Activated CD4-positive, alpha-beta T cell treated with anti-CD3 and anti-CD28 coated beads for 24 hours (primary cell): ENCODE measurements at regions not wholly inside any gene's neighbourhood (a gene's known extent, or its start where the extent isn't known, plus 50 kb on each side); places are given as distances from the start of the nearest gene placed in this dataset.
A peak's percentile ranks its signal among the peaks of the same experiment; 100 is the strongest.

ENCODE experiments used
- DNase-seq, 2 donors: peaks; one replicate each; pipeline ENCODE4 v3.0.0-alpha.2; 2020; ENCODE audit warnings: low read depth in 2 of 2

DNA sequence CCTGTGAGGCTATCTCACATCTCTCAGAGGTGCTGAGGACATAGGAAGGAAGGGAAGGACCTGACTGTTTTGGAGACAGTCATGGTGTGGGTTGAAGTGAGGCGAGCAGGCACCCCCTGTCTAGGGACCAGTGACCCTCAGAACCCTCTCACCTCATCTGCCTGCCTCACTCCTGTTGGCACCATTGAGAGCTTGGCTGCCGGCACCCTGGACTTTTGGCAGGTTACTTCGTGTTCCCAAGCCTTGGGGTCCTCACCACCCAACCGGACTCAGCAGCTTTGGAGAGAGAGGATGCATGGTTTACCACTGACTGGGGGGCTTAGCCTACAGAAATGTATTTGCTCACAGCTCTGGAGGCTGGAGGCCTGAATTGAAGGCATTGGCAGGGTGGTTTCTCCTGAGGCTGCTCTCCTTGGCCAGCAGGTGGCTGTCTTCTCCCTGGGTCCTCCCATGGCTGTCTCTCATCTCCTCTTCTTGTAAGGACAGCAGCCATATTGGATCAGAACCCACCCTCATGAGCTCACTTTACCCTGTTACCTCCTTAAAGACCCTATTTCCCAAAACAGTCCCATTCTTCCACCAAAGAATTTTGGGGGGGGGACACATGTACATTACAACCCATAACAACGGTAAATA lies 142.0 kb downstream of the TSN start:
- peak in 1 of 2 donors; percentile 1 for DNase-seq

DNA sequence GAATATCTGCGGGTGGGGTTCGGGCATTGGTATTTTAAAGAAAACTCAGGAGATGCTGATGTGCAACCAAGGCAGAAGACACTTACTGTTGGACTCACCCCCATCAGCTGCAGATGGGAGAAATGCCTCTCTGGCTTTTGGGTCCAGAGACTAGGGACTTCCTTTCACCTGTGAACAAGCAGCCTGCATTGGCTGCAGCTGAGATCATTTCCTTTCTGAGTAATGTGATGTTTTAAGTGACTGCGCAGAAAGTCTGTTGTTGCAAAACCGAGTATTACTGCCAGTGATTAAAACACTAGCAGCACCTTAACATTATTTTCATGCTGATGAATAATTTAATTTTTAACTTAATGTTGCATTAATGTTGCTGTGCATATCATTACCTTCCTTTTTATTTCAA lies 143.0 kb downstream of the TSN start:
- DNase-seq = no peak

DNA sequence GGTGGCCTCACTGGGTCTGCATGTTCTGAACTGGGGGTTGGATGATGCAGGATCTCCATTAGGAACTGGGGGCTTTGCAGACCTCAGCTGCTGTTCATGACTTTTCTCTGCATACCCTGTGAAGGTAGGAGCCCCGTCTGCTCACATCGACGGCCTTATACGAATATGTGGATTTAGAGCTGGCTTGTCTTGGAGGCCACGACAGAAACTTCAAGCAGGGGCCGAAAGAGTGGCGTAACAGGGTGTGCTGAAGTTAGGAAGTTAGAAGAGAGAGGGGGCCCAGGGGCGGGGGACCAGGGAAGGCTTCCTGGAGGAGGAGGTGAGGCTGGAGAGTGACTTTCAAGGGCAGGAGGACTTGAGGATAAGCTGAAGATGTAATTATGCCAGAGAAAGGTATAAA lies 144.9 kb downstream of the TSN start:
- DNase-seq = no peak

DNA sequence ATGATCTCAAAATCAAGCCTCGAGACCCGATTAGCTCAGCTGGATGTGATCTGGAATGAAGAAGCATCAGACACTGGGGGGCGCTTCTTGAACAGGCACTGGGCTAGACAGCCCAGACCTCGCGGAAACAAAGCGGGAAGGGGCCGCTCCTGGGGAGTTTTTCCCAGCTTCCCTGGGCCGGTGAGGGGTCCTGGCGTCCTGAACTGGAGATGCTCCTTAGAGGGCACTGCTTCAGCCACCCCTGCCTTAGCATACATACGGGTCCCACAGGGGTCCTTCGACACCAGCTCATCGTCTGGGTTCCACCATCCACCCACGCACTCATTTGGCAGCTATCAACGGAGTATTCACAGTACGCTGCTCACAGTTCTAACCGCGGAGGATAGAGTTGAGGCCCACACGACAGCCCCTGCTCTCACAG lies 146.7 kb downstream of the TSN start:
- DNase-seq = no peak

DNA sequence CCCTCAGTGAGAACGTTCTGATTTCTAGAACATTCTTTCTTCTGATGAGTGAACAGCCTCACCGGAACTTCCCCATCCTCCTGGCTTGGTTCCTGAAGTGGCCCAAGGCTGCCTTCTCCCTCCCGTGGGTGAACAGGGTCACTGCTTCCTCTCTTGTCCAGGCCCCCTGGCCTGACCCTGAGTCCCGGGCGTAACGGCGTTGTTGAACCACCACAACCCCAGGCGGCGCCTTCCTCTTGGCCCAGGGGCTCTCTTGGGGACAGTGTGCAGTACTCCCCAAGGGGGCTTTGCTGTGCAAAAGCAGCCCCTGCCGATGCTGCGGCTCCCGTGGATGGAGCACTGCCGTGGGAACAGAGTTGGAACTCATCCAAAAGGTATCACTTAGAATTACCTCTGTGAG lies 147.2 kb downstream of the TSN start:
- no peak for DNase-seq

DNA sequence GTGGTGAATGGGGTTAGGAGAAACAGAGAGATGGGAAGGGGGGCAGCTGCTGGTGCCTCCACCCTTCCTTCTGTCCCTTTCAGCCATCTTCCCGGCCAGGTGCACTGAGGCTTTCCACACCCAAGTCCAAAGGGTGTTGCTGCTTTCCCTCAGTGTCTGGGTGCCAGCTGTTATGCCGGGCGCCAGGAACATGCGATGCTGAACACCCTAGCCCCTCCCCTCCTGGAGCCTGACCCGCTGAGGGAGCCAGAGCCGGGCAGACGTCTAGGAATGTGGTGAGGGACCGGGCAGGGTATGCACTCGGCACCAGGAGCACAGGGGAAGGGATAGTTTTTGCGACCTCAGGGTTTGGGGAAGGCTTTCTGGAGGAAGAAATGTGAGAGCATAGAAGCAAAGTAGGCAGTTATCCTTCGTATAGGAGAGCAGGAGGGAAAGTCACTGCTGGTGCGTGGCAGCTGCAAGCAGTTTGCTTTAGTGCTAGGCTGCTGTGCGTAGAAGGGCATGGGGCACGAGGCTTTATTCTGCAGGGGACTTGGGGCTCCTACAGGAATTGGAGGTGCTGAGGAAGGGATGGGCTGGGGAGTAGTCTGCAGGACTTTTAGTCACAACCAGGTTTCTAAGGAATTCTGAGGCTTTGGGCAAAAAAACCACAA lies 147.7 kb downstream of the TSN start:
- no peak for DNase-seq

DNA sequence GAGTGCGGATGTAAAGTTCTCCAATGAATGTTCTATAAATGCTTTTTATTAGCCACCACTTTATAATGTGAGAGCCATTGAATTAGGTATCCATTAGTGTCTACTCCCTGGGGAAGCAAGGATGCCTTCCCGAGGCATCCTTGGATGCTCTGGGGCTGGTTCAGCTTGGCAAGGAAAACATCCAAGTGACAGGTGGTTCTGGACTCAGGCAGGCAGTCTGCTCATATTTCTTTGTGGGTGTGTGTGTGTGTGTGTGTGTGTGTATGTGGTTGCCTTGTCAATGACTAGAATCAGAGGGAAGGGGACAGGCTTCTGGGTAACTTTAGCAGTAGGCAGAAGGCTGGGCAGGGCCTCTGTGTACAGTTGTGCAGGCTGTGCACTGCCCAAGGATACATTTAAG lies 149.2 kb downstream of the TSN start:
- no peak for DNase-seq

DNA sequence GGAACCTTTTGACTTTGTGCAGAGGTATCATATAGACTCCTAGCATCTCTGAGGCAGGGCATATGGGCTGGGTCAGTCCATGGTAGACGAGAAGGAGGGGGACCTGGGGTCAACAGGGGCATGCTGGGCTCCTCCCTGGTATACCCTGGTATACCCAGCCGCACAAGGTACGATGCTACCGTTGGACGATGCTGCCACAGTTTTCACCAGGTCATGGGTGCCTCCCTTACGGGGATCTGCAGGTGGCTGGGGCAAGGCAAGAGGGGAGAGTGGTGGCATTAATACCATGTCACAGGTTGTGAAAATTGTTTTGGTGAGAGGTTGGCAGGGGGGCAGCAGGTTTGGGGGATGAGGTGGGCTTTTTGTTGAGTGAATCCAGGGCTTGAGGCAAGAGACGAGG lies 149.8 kb downstream of the TSN start:
- no peak for DNase-seq

DNA sequence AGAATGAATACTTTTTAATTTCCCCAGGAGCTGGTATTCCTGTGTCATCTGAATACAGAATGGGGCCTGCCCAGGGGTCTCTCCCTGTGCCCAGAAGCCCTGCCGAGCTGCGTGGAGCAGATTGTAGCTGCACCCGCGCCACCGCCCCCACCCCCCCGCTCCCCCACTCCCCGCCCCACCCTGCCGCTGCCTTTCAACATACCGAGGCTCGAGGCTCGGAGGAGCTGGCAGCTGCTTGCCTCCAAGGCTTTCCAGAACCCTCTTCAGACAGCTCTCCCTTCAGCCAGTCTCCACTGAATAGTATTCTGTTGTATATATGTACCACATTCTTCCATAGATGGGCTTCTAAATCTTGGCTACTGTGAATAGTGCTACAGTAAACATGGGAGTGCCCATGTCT lies 150.7 kb downstream of the TSN start:
- no peak for DNase-seq

DNA sequence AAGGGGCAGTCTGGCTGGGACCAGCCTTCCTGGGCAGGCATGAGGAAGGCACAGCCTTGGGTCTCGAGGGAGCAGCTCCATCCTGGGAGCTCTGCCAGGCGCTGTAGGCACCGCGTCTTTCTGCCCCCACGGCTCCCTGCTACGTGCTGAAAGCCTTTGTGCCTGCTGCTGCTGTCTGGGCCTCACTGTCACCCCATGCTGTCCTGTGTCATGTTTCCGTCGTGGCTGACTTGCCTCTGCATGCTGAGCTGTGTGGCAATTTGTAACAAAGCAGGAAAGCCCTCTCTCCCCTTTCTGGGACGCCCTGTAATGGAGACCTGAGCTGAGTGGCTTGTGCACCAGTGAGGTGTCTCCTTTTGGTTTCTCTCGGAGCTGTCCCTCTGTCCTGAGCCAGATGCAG lies 152.5 kb downstream of the TSN start:
- DNase-seq = no peak

DNA sequence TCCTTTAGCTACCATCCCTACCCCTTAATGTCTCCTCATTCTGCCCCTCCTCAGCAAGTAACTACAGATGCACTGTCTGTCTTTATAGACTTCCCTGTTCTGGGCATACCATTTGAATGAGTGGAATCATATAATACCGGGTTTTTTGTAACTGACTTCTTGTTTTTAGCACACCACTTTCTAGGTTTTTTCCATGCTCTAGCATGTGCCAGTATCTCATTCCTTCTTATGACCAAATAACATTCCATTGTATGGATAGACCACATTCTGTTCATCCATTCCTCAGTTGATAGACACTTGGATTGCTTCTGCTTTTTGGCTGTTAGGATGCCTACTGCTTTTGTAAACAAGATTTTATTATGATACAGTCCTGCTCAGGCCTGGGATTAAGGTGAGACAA lies 154.7 kb downstream of the TSN start:
- DNase-seq = no peak

DNA sequence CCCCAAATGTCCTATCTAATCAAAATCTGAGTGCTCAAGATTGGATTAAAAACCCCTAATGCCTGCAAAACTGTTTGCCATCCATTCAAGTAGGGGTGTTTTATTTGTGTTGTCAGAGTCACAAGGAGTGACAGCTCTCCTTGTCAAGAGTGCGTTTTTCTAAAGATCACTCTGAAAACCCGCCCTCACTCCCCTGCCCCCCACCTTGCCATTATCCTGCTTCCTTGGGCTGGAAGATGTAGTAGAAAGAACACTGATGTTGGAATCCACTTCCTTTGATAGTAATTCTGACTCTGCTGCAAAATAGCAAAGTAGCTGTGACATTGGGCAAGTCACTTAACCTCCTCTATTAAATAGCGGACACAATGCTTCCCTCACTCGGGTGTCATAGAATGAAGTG lies 155.6 kb downstream of the TSN start:
- DNase-seq = no peak

DNA sequence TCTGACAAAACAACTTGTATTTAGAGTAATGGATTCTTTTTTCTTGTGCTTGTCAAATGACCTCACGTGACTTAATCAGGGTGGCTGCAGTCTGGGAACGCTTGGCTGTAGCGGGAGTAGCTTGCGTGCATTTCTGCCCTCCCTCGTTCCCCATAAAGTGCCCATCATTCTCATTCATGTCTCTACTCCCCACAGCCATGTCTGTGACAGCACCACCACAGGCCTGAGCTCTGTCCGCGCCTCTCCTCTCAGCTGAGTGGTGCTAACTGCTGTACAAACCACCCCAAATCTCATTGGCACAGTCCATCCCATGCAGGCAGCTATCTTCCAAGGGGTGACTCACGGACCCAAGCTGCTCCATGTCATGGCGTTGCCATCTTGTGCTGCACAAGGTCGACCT lies 161.7 kb downstream of the TSN start:
- DNase-seq = no peak

DNA sequence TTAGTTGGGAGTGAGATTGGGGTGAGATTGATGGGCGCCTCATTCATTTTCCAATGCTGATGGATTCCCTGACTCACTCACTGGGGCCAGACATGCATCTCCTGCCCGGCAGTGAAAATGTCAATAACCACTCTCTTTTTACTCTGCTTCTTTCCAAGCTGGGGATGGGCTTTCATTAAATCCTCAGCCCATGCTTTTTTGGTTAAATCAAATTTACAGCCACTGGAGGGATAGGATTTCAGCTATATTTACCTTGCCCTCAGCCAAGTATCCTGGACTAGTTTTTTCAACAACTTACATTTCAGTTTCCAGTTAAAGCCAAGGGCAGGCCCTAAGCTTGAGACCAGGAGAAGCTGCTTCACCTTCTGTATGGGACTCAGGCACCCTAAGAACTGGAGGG lies 162.8 kb downstream of the TSN start:
- DNase-seq = no peak

DNA sequence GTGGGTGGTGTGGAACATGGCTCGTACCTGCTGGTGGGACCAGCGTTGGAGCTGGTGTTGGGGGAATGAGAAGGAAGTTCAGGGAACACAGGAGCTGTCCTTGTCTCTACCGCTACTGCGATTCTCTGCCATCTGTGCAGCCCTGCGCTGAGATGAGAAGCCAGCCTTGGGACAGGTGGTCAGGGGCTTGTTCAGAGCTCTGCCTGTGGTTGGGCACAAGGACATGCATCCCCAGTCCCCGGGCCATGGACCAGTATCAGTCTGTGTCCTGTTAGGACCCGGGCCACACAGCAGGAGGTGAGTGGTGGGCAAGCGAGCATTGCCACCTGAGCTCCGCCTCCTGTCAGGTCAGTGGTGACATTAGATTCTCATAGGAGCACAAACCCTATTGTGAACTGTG lies 164.4 kb downstream of the TSN start:
- DNase-seq = no peak

DNA sequence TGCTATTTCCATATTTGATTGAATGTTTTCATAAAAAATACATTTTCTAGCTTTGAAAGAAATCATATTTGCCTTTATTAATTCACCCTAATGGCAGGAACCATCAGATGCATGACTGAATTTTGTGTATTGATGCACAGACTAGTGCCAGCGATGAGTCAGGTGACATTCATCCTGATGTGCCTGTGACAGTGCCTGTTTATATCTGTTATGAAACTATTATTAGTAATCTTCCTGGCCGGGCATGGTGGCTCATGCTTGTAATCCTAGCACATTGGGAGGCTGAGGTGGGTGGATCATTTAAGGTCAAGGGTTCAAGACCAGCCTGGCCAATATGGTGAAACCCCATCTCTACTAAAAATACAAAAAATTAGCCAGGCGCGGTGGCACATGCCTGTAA lies 170.0 kb downstream of the TSN start:
- no peak for DNase-seq

DNA sequence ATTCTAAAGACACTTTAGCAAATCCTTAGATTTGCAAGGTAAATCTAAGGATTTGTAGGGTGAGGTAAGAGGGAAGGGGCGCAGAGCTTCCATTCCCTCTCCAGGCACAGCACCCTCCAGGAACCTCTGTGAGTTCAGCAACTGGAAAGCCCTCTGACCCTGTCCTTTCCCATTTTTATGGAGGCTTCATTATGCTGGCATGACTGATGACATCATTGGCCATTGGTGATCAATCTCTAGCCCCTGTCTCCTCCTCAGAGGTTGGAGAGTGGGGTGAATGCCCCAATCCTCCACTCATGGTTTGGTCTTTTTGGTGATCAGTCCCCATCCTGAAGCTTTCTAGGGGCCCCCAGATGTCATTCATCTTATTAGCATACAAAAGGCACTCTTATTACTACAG lies 187.8 kb downstream of the TSN start:
- no peak for DNase-seq

DNA sequence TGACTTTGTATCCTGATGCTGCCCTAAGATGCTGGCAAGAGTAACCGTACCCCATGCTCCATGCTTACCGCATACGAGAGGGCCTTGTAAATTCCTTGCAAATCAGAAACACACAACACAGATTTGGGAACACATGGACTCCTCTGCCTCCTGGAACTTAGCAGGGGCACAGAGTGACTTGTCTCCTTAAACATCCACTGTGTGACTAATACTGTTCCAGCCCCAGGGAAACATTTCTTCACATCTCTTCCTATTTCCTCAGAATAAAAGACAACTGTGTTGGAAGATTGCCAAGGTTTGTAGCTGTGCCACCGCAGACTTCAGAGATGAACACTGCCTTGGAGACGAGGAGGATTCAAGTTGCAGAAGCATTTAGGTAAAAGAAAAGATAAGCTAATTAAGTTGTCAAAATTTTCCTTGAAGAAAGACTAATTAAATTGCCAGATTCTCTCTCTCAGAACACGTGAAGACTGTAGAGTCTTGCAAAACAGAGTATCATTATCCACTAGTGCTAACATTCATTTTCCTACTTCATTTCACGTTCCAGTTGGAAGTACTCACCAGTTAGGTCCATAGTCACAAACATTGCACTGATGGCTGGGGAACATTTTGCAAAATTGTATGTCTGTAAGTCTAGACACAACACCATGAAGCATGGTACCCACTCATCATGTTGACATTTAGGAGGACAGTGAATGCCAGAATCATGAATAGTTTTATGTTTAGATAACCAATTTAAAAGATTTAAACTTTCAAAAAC lies 188.8 kb downstream of the TSN start:
- DNase-seq = no peak

DNA sequence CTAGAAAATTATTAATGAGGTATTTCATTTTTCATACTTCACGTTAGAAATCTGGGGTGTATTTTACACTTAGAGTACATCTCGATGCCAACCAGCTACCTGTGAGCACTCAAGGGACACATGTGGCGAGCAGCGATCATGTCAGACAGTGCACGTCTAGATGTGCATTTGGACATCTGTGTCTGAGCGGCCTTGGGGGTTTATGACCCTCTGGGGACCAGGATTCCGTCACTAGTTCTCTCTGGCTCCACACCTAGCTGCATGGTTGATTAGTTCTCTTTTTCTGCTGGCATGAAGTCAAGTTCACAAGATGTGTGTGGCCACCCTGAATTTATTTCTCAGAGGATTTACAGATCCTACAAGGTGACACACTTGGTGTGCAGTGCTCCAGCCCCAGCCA lies 192.2 kb downstream of the TSN start:
- DNase-seq = no peak

DNA sequence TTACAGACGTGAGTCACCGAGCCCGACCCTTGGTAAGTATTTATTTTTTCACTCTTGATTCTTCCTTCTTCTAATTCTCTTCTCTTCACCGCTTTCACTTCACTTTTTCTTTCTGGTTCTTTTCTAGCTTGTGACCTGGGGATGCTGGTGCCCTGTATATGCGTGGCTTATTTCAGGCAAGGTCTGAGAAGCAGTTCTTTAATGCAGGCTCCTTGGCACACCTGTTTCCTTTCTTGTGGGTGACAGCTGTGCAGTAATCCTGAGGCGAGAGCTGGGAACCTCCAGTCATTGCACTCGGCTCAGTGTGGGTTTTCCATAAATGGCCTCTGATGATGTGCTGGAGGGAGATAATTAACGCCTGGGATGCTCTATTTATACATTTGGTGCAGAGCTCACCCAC lies 193.8 kb downstream of the TSN start:
- DNase-seq = no peak

DNA sequence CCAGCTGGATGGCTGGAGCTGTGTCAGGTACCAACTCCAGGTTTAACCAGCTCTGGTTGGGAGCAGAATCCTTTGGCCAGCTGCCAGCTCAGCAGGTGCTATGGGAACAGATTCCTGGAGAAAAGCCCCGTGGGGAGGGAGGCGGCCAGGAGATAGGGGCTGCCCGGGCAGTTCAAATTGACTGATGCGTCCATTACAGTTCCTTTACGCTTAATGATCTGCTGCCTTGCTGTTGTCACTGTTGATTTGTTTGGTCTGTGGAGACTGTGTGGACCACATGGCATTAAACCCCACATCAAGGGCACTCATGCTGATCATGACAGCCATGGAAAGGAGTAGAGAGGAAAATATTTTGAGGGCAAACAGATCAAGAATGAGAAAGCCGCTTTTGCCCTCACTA lies 200.0 kb downstream of the TSN start:
- DNase-seq = no peak

DNA sequence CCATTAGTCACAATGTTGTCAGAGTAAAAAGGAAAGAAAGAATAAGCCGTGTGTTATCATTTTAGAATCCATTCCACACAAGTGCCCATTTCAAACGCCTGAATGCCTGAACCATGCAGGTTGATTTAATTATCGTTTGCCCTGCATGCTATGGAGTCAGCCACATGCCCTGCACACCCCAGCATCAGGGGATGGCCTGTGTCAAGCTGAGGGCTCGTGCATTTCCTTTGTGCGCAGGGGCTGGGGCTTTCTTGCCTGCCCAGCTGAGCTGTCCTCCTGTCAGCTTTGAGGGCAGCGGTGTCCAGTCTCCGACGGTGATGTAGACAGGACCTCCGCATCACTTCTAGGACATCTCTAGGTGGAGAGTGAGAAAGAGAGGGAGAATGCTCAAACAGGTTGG lies 200.4 kb downstream of the TSN start:
- DNase-seq = no peak

DNA sequence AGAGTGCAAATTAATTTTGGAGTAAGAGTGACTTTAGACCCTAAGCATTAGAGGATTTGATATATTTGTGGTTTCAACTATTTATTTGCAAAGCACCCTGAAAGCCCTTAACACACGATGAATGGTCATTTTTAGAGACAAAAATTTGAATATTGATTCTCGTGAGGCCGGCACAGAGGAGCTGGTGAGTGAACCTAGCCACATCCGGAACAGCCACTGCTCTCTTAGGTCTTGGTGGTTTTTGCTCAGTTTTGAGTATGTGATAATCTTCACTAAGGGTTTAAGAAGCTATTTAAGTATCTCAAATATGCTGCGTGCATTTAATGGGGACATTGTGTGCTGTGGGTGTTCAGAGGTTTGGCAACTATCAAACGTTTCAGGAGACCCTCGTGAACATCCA lies 204.8 kb downstream of the TSN start:
- no peak for DNase-seq
